ENCODE measurements at regions not wholly inside any gene's neighbourhood (a gene's known extent, or its start where the extent isn't known, plus 50 kb on each side); places are given as distances from the start of the nearest gene placed in this dataset.

- TF ChIP-seq, protein P1, sequence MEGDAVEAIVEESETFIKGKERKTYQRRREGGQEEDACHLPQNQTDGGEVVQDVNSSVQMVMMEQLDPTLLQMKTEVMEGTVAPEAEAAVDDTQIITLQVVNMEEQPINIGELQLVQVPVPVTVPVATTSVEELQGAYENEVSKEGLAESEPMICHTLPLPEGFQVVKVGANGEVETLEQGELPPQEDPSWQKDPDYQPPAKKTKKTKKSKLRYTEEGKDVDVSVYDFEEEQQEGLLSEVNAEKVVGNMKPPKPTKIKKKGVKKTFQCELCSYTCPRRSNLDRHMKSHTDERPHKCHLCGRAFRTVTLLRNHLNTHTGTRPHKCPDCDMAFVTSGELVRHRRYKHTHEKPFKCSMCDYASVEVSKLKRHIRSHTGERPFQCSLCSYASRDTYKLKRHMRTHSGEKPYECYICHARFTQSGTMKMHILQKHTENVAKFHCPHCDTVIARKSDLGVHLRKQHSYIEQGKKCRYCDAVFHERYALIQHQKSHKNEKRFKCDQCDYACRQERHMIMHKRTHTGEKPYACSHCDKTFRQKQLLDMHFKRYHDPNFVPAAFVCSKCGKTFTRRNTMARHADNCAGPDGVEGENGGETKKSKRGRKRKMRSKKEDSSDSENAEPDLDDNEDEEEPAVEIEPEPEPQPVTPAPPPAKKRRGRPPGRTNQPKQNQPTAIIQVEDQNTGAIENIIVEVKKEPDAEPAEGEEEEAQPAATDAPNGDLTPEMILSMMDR (IDR thresholded peaks at IDR 0.05), result no peak
- TF ChIP-seq POLR2A (IDR thresholded peaks at IDR 0.05), result no peak
- TF ChIP-seq POLR2AphosphoS5 (IDR thresholded peaks at IDR 0.05), result no peak
- TF ChIP-seq EP300 (IDR thresholded peaks at IDR 0.05; ENCODE audit: low read depth), result no peak
- Histone ChIP-seq H3K9me3 (no peaks in the 10 kb centered on the region), H3K27me3 (no peaks in the 10 kb centered on the region), H3K4me3 (no peak overlapping the region), H3K27ac (no peak overlapping the region), H3K36me3 (no peaks in the 10 kb centered on the region), H3K4me1 (no peaks in the 10 kb centered on the region)
- intact Hi-C loops (cut with DNase I; ENCODE audit: low total_unique reads) (no loop called here), in situ Hi-C loops (cut with MboI; ENCODE audit: low pct_ligation_motif_present in 1 of 4, low pct_unique_long_range_greater_than_20kb in 1 of 4, low sequenced_read_pairs in 3 of 4) (no loop called here)
- DNase-seq, result no peak
These were observed 693.9 kb upstream of the ID2 start for GRCh38 chr2:7987992-7988391.

GRCh38 chr2:7988440-7988839 is 693.4 kb upstream of the ID2 start:
- in situ Hi-C loops (cut with MboI; ENCODE audit: low pct_ligation_motif_present in 1 of 4, low pct_unique_long_range_greater_than_20kb in 1 of 4, low sequenced_read_pairs in 3 of 4) (no loop called here), intact Hi-C loops (cut with DNase I; ENCODE audit: low total_unique reads) (no loop called here)
- no peak for TF ChIP-seq POLR2AphosphoS5 (IDR thresholded peaks at IDR 0.05)
- TF ChIP-seq EP300 (IDR thresholded peaks at IDR 0.05; ENCODE audit: low read depth), result no peak
- TF ChIP-seq POLR2A (IDR thresholded peaks at IDR 0.05), result no peak
- TF ChIP-seq, protein P1 (IDR thresholded peaks at IDR 0.05), result no peak
- Histone ChIP-seq H3K4me1 (no peaks in the 10 kb centered on the region), H3K27ac (no peak overlapping the region), H3K36me3 (no peaks in the 10 kb centered on the region), H3K9me3 (no peaks in the 10 kb centered on the region), H3K4me3 (no peak overlapping the region), H3K27me3 (no peaks in the 10 kb centered on the region)
- whole genome bisulfite sequencing, 2 donors (ENCODE audit: low coverage in 1 of 2), result 67 to 100% methylated on average over 1 of the region's 1 CpG
- no peak for DNase-seq

DNA sequence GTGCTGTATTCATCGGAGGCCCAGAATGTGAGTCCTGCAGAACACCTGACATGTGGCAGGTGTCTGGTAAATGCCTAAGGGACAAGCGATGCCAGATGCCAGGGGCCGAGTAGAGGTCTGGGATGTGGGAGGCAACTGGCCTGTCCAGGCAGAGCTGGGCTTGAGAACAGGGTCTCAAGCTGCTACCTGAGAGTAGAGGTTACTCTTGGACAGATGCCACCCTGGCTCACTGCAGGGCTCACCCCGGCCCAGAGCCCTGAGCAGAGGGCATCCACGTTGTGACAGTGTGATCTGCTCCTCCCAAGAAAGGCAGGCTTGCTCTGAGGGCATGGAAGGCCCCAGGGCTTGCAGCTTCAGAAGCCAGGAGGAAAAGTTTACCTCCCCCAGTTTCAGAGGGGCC is 692.0 kb upstream of the ID2 start:
- Histone ChIP-seq H3K27ac (no peak overlapping the region), H3K4me1 (no peaks in the 10 kb centered on the region), H3K4me3 (no peak overlapping the region), H3K27me3 (no peaks in the 10 kb centered on the region), H3K9me3 (no peaks in the 10 kb centered on the region), H3K36me3 (no peaks in the 10 kb centered on the region)
- no peak for DNase-seq
- in situ Hi-C loops (cut with MboI; ENCODE audit: low pct_ligation_motif_present in 1 of 4, low pct_unique_long_range_greater_than_20kb in 1 of 4, low sequenced_read_pairs in 3 of 4), result no loop called here
- intact Hi-C loops (cut with DNase I; ENCODE audit: low total_unique reads), result no loop called here
- 85% methylated on average over 5 of the region's 5 CpGs; no CpG with 5 or more reads in 1 of the 2 donors for WGBS, 2 donors (ENCODE audit: low coverage in 1 of 2)
- TF ChIP-seq, protein P1 (IDR thresholded peaks at IDR 0.05), result no peak
- TF ChIP-seq POLR2AphosphoS5 (IDR thresholded peaks at IDR 0.05), result no peak
- no peak for TF ChIP-seq POLR2A (IDR thresholded peaks at IDR 0.05)
- no peak for TF ChIP-seq EP300 (IDR thresholded peaks at IDR 0.05; ENCODE audit: low read depth)

- no peak overlapping the region for H3K27ac ChIP-seq
- in situ Hi-C loops (cut with MboI; ENCODE audit: low pct_ligation_motif_present in 1 of 4, low pct_unique_long_range_greater_than_20kb in 1 of 4, low sequenced_read_pairs in 3 of 4), result no loop called here
- no peaks in the 10 kb centered on the region for H3K4me1 ChIP-seq
- no peak for DNase-seq
- no peaks in the 10 kb centered on the region for H3K27me3 ChIP-seq
- TF ChIP-seq POLR2A (IDR thresholded peaks at IDR 0.05) (no peak), POLR2AphosphoS5 (IDR thresholded peaks at IDR 0.05) (no peak), EP300 (IDR thresholded peaks at IDR 0.05; ENCODE audit: low read depth) (no peak)
- TF ChIP-seq, protein P1 (IDR thresholded peaks at IDR 0.05), result no peak
- H3K36me3 ChIP-seq, result no peaks in the 10 kb centered on the region
- no peak overlapping the region for H3K4me3 ChIP-seq
- intact Hi-C loops (cut with DNase I; ENCODE audit: low total_unique reads), result no loop called here
- H3K9me3 ChIP-seq, result no peaks in the 10 kb centered on the region
- 57 to 62% methylated on average over 4 to 5 of the region's 5 CpGs for WGBS, 2 donors (ENCODE audit: low coverage in 1 of 2)
These were observed 688.9 kb upstream of the ID2 start for GRCh38 chr2:7992612-7993602.
